M059J (cell line): ENCODE measurements at regions not wholly inside any gene's neighbourhood (a gene's known extent, or its start where the extent isn't known, plus 50 kb on each side); places are given as distances from the start of the nearest gene placed in this dataset.

ENCODE experiments used
- DNase-seq: peaks from one replicate; pipeline ENCODE4 v3.0.0-alpha.2; 2012; ENCODE audit warnings: low read depth

DNA sequence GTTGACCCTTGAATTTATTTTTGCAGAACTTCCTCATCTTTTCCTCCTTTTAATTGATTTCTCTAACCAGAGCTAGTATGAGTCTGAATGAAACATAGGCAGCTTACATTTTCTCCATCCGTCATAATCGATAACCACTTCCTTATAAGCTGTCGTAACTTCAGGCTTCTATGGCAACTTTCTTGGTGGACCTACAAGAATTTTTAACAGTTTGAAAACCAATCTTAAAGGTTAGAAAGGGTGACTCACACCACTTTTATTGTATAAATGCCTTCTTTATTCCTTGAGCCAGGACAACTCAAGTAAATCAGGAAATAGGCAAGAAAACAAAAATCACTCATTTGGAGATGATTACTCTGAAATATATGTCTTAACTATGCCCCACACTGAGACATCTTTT, 105.7 kb upstream of the KL start:
- DNase-seq, result peak; percentile 36

DNA sequence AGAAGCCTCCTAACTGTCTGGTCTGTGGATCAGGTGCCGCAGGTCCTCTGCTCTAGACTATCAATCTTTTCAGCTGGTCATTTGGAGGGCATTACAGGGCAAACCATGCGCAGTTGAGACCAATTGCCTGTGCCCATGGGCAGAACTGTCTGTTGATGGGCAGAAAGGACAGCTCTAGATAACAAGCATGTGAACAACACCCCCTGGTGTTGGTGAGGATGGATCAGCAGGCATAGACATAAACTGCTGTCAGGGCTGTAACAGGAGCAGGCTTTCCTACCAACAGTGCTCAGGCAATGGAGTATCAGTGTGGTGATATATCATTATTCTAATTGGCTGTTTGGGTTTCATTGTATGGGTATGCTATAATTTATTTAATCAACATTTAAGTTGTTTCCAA, 104.7 kb upstream of the KL start:
- DNase-seq, result peak; percentile 59

DNA sequence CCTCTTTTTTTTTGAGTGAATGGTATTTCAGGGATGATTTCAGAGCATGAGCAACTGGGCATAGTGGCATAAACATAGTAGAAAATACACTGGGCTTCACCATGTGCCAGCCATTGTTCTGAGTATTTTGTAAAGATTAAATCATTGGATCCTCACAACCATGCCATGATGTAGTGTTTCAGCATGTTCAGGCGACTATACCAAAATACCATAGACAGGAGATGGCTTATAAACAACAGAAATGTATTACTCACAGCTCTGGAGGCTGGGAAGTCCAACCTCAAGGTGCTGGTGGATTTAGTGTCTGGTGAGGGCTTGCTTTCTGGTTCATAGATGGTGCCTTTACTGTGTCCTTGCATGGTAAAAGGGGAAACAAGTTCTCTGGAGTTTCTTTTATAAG, 101.5 kb upstream of the KL start:
- DNase-seq, result no peak

DNA sequence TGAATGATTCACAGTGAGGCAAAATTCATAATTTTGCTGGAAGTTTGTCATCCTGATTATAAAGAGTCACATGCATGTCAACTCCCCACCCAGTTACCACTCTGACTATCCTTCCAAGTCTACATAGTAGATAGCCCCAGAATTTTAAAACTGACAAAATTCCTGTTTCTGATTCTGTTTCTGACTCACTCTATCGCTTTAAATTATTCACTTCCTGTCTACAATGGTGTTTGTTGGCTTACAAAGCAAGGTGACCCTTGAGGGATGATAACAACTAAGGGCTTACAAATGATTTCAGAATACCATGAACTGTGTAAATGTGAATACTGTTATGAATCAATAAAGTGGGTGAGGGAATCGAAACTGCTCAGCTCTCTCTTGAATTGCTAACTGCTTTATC, 98.7 kb upstream of the KL start:
- peak; percentile 43 for DNase-seq

DNA sequence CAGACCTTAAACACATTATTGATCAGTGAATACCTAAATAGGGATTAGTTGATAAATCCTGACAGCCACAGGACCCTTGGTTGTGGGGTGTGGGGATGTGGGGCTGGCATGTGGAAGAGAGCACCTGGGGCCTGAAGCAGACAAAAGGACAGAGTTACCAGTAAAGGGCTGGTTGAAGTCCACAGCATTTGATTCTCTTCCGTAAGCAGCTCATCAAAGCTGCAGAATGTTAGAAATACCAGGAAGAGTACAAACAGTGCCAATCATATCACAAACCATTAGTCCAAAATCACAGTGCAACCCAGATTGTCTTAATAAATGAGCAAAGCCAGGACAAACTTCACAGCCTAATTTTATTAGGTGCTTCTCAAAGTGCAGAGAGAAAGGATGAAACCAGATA, 92.5 kb upstream of the KL start:
- no peak for DNase-seq

DNA sequence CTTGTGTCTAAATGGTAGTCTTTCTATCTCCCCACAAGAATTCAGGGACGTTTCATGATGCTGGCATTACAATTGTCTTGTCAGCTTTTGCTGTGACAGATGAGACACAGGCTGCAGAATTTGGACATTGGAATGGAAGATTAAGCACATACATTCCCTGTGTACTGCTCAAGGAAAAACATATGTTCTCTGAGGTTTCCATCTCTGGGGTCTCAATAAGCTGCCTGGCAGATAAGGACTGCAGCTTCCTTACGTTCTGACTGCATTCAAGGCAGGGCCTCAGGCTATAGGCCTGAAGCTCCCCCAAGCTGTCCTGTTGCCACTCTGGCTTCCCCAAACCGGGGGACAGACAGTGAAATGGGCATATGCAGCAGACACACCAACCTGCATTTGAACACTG, 91.3 kb upstream of the KL start:
- DNase-seq, result no peak

DNA sequence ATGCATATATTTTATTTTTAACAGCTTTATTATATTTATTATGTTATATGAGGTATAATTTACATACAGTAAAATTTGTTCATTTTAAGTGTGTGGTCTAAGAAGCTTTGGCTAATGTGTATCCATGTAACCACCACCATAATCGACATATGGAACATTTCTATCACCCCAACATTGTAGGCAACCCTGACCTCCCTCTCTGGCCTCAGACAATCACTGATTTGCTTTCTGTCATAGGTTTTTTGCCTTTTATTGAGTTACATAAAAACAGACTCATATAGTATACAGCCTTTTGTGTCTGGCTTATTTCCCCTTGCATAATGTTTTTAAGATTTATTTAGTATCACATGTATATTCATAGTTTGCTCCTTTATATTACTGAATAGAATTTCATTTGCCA, 90.7 kb upstream of the KL start:
- no peak for DNase-seq

DNA sequence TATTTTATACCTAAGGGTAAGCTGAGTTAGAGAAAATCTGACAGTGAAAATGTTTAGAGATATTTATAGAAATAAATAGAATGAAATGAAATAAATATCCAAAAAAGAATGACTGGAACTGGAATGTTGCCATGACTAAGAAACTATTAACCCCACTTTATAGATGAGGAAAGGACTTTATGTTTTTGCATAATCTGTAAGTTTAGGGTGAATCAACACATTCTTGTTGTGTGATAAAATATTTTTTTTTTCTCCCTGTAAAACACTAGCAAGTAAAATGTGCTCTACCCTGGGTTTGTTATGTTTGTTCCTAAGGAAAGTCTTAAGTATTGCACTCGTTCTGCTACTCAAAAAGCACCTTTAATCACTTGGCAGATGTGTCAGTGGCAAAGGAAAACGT, 83.8 kb upstream of the KL start:
- no peak for DNase-seq

DNA sequence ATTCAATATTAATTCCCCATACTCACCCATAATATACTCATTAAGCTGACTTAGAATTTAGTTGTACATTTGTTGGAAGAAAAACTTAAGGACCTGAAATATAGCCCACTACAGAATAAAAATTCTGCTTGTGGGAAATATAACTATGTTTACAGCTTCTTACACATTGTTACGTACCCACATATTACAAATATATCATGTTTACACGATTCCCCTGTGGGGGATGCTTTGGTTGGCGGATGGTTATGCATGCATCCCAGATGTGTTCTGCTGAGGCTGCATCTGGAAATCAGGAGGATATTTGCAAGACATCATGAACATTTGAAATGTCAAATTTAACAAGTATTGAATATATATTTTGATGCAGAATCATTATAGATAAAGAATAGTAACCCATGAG, 79.5 kb upstream of the KL start:
- no peak for DNase-seq

DNA sequence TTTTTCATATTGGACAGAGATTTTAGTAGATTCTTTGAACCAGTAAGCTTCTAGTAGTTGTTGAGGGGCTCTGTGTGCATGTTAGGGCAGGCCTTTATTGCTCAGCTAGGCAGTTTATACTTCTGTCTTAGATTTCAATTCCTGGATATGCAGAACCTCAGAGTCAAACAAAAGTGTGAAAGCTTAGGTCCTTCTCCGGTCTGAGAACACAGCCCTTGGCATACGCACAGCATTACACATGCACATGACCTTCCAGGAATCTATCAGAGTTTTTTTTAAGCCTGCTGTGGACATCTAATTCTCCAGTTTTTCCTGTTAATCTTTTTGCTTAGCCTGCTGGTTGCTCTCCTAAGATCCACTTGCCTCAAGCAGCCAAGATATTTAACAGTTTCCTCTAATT, 77.9 kb upstream of the KL start:
- DNase-seq, result no peak

DNA sequence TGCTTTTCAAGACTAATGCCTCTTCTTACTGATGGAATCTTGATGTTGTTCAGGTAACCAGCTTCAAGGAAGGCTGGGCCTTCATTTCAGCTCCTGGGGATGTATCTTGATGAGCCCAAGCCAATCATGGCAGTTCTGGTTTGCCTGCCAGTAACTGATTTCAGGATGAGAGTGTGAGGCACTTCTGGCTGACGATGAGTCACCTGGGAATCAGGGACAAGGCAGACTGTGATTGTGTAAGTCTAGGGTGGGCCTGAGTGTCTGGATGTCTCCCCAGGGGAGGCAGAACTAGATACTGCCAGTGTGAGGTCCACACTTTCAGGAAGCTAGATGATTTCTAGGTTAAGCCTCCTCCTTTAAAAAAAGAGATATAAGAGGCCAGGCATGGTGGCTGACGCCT, 77.3 kb upstream of the KL start:
- DNase-seq, result peak; percentile 57

DNA sequence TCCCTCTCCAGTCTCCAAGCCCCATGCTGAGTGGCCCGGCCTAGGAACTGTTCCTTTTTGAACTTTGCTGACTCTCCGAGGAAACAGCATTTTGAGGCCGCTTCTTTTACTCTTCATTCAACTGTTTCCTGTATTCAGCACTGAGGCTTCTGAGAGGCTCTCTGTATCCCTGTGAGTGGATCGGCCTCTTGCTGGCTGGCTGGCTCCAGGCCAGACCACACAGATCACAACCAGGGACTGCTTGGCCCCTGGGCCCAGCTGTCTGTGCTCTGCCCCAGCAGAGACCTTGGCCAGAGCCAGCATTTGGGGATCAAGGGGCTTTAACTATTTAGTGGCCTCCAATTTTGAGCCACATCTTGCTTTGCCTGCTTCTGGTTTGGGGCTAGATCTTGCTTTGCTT, 75.6 kb upstream of the KL start:
- peak; percentile 53 for DNase-seq

DNA sequence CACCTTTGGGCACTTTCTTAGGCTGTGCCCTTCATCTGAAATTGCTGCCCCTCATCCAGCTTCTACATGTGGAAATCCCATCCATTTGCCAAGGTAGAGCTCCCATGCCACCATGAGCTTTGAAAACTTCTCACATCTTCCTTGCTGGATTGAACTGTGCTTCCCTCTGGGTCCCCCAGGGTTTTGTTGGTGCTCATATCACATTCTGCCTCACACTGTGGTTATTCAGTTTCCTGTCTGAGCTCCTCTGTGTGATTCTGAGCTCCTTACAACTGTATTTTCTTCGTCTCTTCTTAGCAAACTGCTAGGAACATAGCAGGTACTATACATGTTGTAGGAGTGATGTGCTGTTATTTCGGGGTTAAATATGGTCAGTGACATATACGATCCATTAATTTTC, 74.9 kb upstream of the KL start:
- DNase-seq, result no peak

DNA sequence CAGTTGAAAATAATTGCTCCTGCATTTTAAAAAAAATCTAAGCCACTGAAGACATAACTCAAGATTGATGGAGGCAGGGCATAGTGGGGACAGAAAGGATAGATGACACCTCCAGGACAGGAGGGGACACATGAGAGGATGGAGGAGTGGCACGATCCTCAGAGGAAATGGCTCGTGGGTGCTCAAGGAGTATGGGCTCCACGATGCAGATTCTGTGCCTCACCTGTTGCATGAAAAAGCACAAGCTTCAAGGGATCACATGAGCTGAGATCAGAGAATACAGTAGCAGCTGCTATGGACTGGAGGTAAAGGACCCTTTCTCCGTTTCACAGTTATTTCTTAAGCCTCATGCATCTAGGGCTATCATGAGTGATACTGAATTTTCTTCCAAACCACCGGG, 69.7 kb upstream of the KL start:
- no peak for DNase-seq

DNA sequence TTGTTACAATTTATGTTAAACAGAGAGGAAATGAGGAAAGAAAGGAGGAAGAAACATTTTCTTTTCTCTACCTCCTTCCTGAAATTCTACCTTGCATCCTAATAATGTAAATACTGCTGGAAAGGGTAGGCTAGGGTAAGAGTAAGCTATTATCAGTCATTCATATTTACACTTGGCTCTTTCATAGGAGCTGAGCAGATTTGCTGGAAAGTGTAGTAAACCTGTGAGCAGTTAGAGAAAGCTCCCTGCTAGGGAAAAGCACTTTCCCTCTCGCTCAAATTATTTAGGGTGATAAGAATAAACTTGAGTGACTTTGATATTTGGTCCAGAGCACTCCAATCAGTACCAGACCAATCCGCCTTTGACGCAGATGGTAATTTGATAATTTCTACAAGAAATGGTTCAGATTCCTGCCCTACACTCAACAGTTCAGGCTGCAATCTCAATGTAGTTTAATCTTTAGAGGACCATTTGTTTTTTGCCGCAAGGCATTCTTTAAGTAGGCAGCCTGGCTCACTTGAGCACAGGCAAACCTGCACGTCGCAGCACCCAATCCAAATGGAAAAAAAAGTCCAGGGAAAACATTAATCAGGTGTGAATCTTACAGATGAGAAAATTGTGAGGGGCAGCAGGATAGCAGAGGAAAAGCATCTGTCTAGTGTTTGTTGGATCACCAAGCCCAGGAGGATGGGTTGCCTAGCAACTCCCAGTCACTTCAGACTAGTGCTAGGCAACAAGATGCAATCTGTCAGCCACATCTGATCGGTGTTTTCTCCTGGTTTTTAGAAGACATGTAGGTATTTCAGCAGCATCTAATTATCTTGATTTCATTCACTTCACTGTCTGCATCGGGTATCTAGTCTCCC, 68.6 kb upstream of the KL start:
- peak; percentile 11 for DNase-seq

DNA sequence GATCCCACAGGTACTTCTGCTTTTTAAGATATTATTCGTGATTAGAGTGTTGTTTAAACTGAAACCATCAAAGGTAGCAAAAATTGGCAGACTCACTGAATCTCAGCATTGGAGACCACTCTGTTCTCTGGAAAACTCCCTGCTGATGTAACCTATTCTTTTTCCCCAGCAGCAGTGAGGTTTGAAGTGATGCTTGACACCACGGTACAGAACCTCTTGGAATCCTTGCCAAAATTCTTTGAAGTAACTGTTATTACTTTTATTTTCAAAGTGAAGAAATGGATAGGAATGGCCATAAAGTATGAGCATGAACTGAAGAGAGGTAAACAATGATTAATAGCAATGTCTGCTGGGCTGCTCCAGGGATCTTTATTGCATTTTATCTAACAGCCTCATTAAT, 66.4 kb upstream of the KL start:
- no peak for DNase-seq

DNA sequence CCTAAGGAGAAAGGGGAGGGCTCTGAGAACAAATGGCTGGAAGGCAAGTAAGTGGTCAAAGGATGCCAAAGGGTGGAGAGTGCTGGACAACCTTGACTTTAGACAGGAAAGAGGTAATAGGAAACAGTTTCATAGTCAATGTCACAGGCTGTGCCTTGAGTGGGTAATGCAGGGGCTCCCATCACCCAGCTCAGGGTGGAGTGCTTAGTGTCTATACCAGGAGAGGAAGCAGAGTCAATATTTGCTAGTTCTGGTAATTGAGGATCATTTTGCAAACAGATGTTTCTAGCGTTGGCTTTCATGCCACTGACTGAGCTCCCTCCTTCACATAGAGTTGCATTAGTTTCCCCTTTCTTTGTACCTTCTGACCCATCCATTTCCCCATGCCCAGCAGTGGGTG, 64.6 kb upstream of the KL start:
- no peak for DNase-seq

DNA sequence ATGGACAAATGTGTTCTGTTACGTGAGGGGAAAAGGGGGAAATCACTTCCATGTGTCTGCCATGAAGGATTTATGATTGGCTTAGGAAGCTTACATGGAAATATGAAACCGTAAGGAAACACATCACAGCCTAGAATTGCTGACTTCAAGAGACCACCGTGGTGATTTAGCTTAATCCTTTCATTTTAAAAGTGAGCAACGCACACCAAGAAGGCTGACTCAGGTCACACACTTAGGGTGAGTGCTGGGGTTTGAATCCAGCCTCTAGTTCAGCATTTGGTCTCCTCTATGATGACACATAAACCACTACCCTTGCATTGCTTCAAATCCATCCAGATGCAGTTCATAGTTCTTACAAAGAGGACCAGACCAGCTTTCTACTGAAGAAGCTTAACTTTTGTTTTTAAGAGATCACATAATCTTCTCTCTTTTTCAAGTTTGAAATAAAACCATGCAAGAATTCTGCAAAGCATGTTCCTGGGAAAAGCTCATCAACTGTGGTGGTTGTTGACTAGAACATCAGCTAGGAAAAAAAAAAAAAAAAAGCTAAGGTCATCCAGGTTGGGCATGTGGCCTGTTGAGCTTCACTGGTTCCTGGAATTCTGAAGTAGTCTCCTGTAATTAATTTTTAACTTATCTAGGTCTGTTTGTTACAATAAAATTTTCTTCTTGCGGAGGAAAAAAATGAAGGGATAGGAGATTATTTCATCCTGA, 60.2 kb upstream of the KL start:
- no peak for DNase-seq

DNA sequence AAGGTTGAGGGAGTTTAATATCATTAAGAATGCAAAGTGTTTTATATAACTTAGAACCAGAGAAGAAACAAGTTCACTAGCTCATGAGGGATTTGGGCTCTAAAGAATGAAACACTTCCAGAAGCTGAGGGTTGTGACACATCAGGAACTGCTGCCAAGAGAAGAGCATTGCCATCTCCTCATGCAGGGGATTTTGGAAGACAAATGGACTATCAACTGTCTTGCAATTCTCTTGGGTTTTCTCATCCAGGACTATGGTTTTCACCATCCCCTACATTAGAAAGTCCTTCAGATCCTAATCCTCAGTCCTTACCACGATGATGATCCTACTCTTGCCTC, 59.7 kb upstream of the KL start:
- no peak for DNase-seq

DNA sequence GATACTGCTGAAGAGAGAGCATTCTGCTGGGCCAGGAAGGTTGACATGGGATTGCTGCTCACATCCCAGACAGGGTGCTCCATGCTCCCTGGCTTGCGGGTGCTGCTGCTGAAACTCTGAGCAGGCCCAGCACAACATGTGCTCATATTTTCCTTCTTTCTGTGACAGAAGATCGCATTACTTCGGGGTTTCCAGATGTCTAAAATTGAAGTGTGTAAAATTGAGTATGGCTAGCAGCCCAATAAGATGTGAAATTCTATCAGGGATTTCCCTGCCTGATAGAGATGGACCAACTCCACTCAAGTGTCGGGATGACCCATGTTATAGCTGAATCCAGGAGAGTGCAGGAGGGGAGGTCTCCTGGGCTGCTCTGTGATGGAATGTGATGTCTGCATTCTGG, 55.6 kb upstream of the KL start:
- no peak for DNase-seq

DNA sequence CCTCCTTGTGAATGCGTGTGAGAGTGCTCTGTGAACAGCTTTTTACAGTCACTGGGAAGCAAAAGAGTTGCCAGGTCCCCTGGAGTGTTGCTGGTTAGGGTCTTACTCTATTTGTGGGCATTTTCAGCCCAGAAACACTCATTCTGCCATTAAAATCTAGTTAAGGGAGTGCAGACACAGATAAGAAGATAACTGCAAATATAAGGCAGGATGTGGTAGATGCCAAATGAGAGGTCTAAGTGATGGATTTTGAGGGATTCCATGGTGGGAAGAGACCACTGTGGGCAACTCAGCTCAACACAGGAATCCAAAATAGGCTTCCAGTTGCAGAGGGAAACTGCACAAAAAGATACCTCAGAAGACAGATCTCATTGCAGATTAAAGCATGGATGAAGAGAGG, 54.5 kb upstream of the KL start:
- no peak for DNase-seq

DNA sequence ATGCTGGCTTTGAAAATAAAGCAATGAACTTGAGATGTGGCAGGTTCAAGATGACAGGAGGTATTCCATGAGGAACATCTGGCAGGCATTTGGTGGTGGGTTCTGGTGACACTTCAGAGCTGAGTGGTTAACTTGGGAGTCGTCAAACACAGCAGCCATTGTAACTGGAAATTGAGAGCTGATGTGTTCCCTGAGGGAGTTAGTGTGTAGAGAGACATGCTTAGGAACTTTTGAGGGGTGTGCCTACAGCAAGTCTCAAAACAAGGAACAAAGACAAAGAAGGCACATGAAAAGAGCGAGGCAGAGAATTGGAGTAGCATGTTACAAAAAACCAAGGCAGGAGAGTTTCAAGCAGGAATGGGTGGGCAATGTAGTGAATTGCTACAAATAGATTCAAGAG, 53.9 kb upstream of the KL start:
- no peak for DNase-seq

DNA sequence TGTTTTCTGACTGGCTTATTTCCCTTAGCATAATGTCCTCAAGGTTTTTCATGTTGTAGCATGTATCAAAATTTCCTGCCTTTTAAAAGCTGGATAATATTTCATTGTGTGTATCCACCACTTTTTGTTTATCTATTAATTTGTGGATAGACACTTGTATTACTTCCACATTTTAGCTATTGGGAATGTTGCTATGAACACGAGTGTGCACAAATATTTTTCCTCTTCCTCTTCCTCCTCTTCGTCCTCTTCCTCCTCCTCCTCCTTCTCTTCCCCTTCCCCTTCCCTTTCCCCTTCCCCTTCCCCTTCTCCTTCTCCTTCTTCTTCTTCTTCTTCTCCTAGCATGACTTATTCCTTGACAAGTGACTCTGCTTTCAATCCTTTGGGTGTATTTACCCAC, 51.2 kb upstream of the KL start:
- DNase-seq, result no peak
